Activated CD4-positive, alpha-beta T cell treated with anti-CD3 and anti-CD28 coated beads for 36 hours (primary cell): ENCODE measurements at regions not wholly inside any gene's neighbourhood (a gene's known extent, or its start where the extent isn't known, plus 50 kb on each side); places are given as distances from the start of the nearest gene placed in this dataset.
"Not testable (repeated sequence)": the region's sequence is repeated elsewhere in the genome, so short reads cannot be mapped to it uniquely, and the experiment has no call there.

ENCODE experiments used
- ATAC-seq: fragments of 200-7000 bp; cut with Tn5 transposase; one replicate; pipeline ENCODE4 v1.10.0; 2021; ENCODE audit warnings: mild to moderate bottlenecking, moderate library complexity
- CTCF ChIA-PET: fragments of 350-600 bp; sonication (Branson Sonifier 250); formaldehyde crosslinking; loops from one replicate; lab custom pipeline; 2021; ENCODE audit warnings: antibody characterized with exemption; lab: Charles Lee
- POLR2A ChIA-PET: fragments of 350-600 bp; sonication (Branson Sonifier 250); formaldehyde crosslinking; loops from one replicate; lab custom pipeline; 2021; ENCODE audit warnings: antibody characterized with exemption, inconsistent platforms; lab: Charles Lee
- DNase-seq: peaks from one replicate; pipeline ENCODE4 v3.0.0-alpha.2; 2020
- H3K27ac Mint-ChIP-seq: one replicate; pipeline ENCODE4 v1.8.0; 2021; ENCODE audit warnings: mixed read lengths
- H3K27me3 Mint-ChIP-seq: one replicate; pipeline ENCODE4 v1.8.0; 2021; ENCODE audit warnings: mixed read lengths
- H3K36me3 Mint-ChIP-seq: one replicate; pipeline ENCODE4 v1.8.0; 2021; ENCODE audit warnings: low read depth, mixed read lengths
- H3K4me1 Mint-ChIP-seq: one replicate; pipeline ENCODE4 v1.8.0; 2021; ENCODE audit warnings: mixed read lengths
- H3K4me3 Mint-ChIP-seq: one replicate; pipeline ENCODE4 v1.8.0; 2021; ENCODE audit warnings: mild to moderate bottlenecking, moderate library complexity, mixed read lengths
- H3K9me3 Mint-ChIP-seq: one replicate; pipeline ENCODE4 v1.8.0; 2021; ENCODE audit warnings: low read depth, mixed read lengths
- intact Hi-C, 2 experiments: fragments of 100-400 bp; cut with DNase I in 1 of 2; cut with micrococcal nuclease in 1 of 2; formaldehyde crosslinking; loops; one replicate each; pipeline versions ENCODE4 v1.14.2 to v1.15.1; 2022 to 2024; cut with DNase I, micrococcal nuclease

DNA sequence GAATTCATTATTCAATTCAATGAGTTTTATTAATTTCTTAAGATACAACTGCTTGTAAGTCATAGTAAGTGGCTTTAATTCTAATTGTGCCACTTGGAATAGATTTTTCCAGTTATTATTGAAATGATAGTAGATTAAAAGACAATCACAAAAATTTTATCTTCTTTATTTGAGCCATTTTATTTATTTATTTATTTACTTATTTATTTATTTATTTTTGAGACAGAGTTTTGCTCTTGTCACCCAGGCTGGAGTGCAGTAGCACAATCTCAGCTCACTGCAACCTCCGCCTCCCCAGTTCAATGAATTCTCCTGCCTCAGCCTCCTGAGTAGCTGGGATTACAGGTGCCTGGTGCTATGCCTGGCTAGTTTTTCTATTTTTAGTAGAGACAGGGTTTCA is 235.7 kb upstream of the DSEL start:
- CTCF ChIA-PET, H3K4me1 Mint-ChIP-seq, H3K27ac Mint-ChIP-seq, H3K4me3 Mint-ChIP-seq, intact Hi-C loops, DNase-seq, POLR2A ChIA-PET, H3K36me3 Mint-ChIP-seq, H3K27me3 Mint-ChIP-seq, ATAC-seq, H3K9me3 Mint-ChIP-seq: not testable (repeated sequence)

DNA sequence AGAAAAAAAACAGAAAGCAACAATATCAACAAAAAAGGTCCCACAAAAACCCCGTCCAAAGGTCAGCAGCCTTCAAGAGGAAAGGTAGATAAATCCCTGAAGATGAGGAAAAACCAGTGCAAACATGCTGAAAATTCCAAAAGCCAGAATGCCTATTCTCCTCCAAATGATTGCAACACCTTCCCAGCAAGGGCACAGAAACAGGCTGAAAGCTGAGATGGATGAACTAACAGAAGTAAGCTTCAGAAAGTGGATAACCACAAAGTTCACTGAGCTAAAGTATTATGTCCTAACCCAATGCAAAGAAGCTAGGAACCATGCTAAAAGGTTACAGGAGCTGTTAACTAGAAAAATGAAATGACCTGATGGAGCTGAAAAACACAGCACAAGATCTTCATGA is 226.4 kb upstream of the DSEL start:
- intact Hi-C loops = no loop called here
- Mint-ChIP-seq H3K4me1 (no peaks in the 10 kb centered on the region), H3K4me3 (no peak overlapping the region), H3K27ac (no peak overlapping the region), H3K36me3 (no peaks in the 10 kb centered on the region), H3K27me3 (no peaks in the 10 kb centered on the region), H3K9me3 (peaks cover 27% of the 10 kb centered on the region)
- ATAC-seq (no peak), DNase-seq (no peak)
- ChIA-PET POLR2A (no interaction called here), CTCF (interaction anchor here (0.6 kb wide), 1 partner anchor 29 kb away, joined by 3 read pairs; no protein-coding TSS in a partner anchor)

DNA sequence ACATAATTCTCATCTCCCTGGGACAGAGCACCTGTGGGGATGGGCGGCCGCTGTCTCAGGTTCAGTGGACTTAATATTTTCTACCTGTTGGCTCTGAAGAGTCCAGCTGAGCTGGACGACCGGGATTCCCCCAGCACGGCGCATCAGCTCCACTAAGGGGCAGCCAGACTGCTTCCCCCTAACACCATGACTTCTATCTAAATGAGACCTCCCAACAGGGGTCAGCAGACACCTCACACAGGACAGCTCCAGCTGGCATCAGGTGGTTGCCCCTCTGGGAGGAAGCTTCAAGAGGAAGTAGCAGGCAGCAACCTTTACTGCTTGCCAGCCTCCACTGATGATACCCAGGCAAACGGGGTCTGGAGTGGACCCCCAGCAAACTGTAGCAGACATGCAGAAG is 226.0 kb upstream of the DSEL start:
- Mint-ChIP-seq H3K4me3 (no peak overlapping the region), H3K27me3 (no peaks in the 10 kb centered on the region), H3K4me1 (no peaks in the 10 kb centered on the region), H3K9me3 (peaks cover 25% of the 10 kb centered on the region), H3K36me3 (no peaks in the 10 kb centered on the region), H3K27ac (no peak overlapping the region)
- CTCF ChIA-PET = interaction anchor here (0.6 kb wide), 1 partner anchor 30 kb away, joined by 3 read pairs; no protein-coding TSS in a partner anchor
- ATAC-seq (no peak), DNase-seq (no peak)
- POLR2A ChIA-PET = no interaction called here
- intact Hi-C loops = no loop called here

GRCh38 chr18:67735506-67735905 is 219.0 kb upstream of the DSEL start:
- Mint-ChIP-seq H3K27me3 (no peaks in the 10 kb centered on the region), H3K4me1 (no peaks in the 10 kb centered on the region), H3K4me3 (no peak overlapping the region), H3K9me3 (no peaks in the 10 kb centered on the region), H3K27ac (no peak overlapping the region), H3K36me3 (no peaks in the 10 kb centered on the region)
- intact Hi-C loops = no loop called here
- ChIA-PET POLR2A (no interaction called here), CTCF (no interaction called here)
- DNase-seq (no peak), ATAC-seq (no peak)

DNA sequence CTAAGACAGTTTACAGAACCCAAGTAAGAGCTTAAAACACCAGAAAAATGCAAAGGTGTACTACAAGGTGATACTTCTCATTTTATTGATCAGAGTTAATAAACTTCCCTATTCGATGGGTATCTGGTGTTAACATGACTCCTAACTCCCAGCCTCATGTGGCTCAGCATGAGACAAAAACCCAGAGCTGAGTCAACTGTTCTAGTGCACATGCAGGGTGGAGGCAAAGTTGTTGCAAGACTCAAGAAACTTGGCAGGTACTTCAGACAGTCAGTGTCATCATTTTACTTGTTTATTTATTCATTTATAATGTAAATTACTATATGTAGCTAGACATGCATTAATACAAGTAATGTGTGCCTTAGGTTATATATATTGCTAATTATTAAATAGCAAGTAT is 216.6 kb upstream of the DSEL start:
- Mint-ChIP-seq H3K4me1 (no peaks in the 10 kb centered on the region), H3K36me3 (no peaks in the 10 kb centered on the region), H3K9me3 (no peaks in the 10 kb centered on the region), H3K27me3 (no peaks in the 10 kb centered on the region), H3K4me3 (no peak overlapping the region), H3K27ac (no peak overlapping the region)
- CTCF ChIA-PET = no interaction called here
- DNase-seq = no peak
- intact Hi-C loops = no loop called here
- no peak for ATAC-seq
- POLR2A ChIA-PET = no interaction called here

- H3K4me1 Mint-ChIP-seq = no peaks in the 10 kb centered on the region
- no peaks in the 10 kb centered on the region for H3K9me3 Mint-ChIP-seq
- H3K4me3 Mint-ChIP-seq = no peak overlapping the region
- intact Hi-C loops = no loop called here
- ChIA-PET POLR2A (no interaction called here), CTCF (no interaction called here)
- no peak for DNase-seq
- H3K36me3 Mint-ChIP-seq = no peaks in the 10 kb centered on the region
- no peak for ATAC-seq
- H3K27me3 Mint-ChIP-seq = no peaks in the 10 kb centered on the region
- H3K27ac Mint-ChIP-seq = no peak overlapping the region
Observed at GRCh38 chr18:67731851-67732250, 215.3 kb upstream of the DSEL start.

- ATAC-seq (no peak), DNase-seq (no peak)
- intact Hi-C loops = no loop called here
- Mint-ChIP-seq H3K4me1 (no peaks in the 10 kb centered on the region), H3K27me3 (no peaks in the 10 kb centered on the region), H3K4me3 (no peak overlapping the region), H3K9me3 (no peaks in the 10 kb centered on the region), H3K27ac (no peak overlapping the region), H3K36me3 (no peaks in the 10 kb centered on the region)
- ChIA-PET CTCF (no interaction called here), POLR2A (no interaction called here)
Observed at GRCh38 chr18:67730886-67731285, 214.4 kb upstream of the DSEL start.

GRCh38 chr18:67728364-67728763 is 211.8 kb upstream of the DSEL start:
- Mint-ChIP-seq H3K27me3 (no peaks in the 10 kb centered on the region), H3K27ac (no peak overlapping the region), H3K4me3 (no peak overlapping the region), H3K36me3 (no peaks in the 10 kb centered on the region), H3K4me1 (no peaks in the 10 kb centered on the region), H3K9me3 (peaks cover 1% of the 10 kb centered on the region)
- DNase-seq = no peak
- ChIA-PET POLR2A (no interaction called here), CTCF (interaction anchor here (0.9 kb wide), 1 partner anchor 932 kb away, joined by 3 read pairs; no protein-coding TSS in a partner anchor)
- no peak for ATAC-seq
- intact Hi-C loops = no loop called here

DNA sequence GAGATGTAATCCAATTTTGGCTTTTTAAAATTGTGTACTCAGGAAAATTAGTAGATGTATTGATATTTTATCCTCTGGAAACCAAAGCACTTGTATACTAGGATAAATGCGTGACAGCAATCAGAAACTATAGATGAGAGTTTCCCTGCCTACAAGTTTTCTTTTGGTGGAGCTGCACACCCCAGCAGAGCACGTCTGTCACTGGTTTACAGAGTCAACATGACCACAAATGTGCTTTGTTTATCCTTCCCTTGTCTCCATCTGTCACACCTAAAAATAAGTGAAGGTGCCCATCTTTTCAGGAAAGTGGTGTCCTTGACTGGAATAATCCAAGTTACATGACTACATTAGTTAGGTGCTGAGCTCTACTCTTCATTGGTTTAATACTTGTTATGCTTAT is 210.4 kb upstream of the DSEL start:
- DNase-seq (no peak), ATAC-seq (no peak)
- no peaks in the 10 kb centered on the region for H3K36me3 Mint-ChIP-seq
- no peaks in the 10 kb centered on the region for H3K27me3 Mint-ChIP-seq
- ChIA-PET CTCF (no interaction called here), POLR2A (no interaction called here)
- peaks cover 2% of the 10 kb centered on the region for H3K9me3 Mint-ChIP-seq
- no peak overlapping the region for H3K4me3 Mint-ChIP-seq
- no peak overlapping the region for H3K27ac Mint-ChIP-seq
- intact Hi-C loops = no loop called here
- no peaks in the 10 kb centered on the region for H3K4me1 Mint-ChIP-seq

GRCh38 chr18:67717800-67718199 is 201.3 kb upstream of the DSEL start:
- ChIA-PET POLR2A (no interaction called here), CTCF (no interaction called here)
- intact Hi-C loops = no loop called here
- DNase-seq (no peak), ATAC-seq (no peak)
- Mint-ChIP-seq H3K27ac (no peak overlapping the region), H3K4me3 (no peak overlapping the region), H3K9me3 (no peaks in the 10 kb centered on the region), H3K36me3 (no peaks in the 10 kb centered on the region), H3K27me3 (no peaks in the 10 kb centered on the region), H3K4me1 (no peaks in the 10 kb centered on the region)

DNA sequence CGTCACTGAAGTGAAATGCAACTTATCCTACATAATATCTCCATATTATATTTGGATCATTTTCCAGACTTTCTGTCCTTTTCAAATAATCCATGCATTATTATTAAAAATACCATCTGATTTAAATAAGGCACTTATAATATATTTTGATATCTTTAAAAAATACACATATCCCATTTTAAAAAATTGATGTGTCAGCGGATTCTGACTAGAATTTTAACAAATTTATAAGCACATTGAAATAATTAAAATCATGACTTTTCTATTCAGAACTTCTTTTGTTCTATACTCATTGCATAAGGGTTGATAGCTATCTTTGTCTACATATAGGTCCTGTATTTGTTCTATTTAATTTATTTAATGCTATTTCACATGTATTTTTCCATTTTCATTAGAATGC is 199.0 kb upstream of the DSEL start:
- no peaks in the 10 kb centered on the region for H3K4me1 Mint-ChIP-seq

GRCh38 chr18:67710639-67711038 is 194.1 kb upstream of the DSEL start:
- H3K9me3 Mint-ChIP-seq = no peaks in the 10 kb centered on the region

More for the DNA sequence above, 199.0 kb upstream of the DSEL start:
- DNase-seq (no peak), ATAC-seq (no peak)
- ChIA-PET POLR2A (no interaction called here), CTCF (no interaction called here)
- Mint-ChIP-seq H3K27me3 (no peaks in the 10 kb centered on the region), H3K36me3 (no peaks in the 10 kb centered on the region), H3K4me3 (no peak overlapping the region), H3K27ac (no peak overlapping the region), H3K9me3 (no peaks in the 10 kb centered on the region)
- intact Hi-C loops = no loop called here

DNA sequence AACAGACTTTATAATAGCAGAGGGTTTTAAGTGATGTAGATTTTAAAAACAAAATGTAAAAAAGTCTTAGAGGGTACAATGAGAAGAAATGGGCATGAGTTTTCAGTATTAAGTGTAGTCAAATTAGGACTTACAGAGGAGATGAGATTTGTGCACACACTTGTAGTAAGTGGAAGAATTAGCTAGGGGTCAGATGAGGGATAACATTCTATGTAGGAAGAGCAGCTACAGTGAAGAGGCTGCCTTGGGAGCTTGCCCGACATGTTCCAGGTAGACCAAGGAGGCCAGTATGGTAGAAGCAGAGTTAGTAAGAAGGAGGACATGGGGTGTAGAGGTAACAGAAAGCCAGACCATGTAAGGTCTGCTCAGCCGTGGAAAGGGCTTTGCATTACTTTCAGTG is 189.2 kb upstream of the DSEL start:
- Mint-ChIP-seq H3K4me1 (no peaks in the 10 kb centered on the region), H3K27ac (no peak overlapping the region), H3K9me3 (no peaks in the 10 kb centered on the region), H3K27me3 (no peaks in the 10 kb centered on the region), H3K4me3 (no peak overlapping the region), H3K36me3 (no peaks in the 10 kb centered on the region)
- intact Hi-C loops = no loop called here
- ATAC-seq = no peak
- ChIA-PET POLR2A (no interaction called here), CTCF (no interaction called here)
- DNase-seq = no peak

More at GRCh38 chr18:67710639-67711038, 194.1 kb upstream of the DSEL start:
- Mint-ChIP-seq H3K4me3 (no peak overlapping the region), H3K27ac (no peak overlapping the region), H3K36me3 (no peaks in the 10 kb centered on the region), H3K27me3 (no peaks in the 10 kb centered on the region), H3K4me1 (no peaks in the 10 kb centered on the region)
- POLR2A ChIA-PET = no interaction called here
- intact Hi-C loops = no loop called here
- ATAC-seq = no peak
- CTCF ChIA-PET = no interaction called here
- no peak for DNase-seq
